Astrocyte (in vitro differentiated cells and primary cell): ENCODE measurements at regions not wholly inside any gene's neighbourhood (a gene's known extent, or its start where the extent isn't known, plus 50 kb on each side); places are given as distances from the start of the nearest gene placed in this dataset.

Experiments used
- DNase-seq: peaks from one replicate; pipeline ENCODE4 v3.0.0-alpha.2; 2010; ENCODE audit warnings: low read depth
- FAIRE-seq: peaks from 2 replicates; lab custom pipeline; 2011; peaks lifted over from hg19 to GRCh38; lab: Jason Lieb, UNC
- H2AFZ ChIP-seq: 2 replicates; pipeline ENCODE4 v1.6.0; 2012; ENCODE audit warnings: low read depth, low read length, inconsistent platforms
- H3K27ac ChIP-seq: 2 replicates; pipeline ENCODE4 v1.5.1; 2011; ENCODE audit warnings: low read depth, low read length, inconsistent platforms
- H3K27me3 ChIP-seq: 2 replicates; pipeline ENCODE4 v1.6.0; 2011; ENCODE audit warnings: low read length, inconsistent platforms; ENCODE audit not compliant: insufficient read depth
- H3K36me3 ChIP-seq: 2 replicates; pipeline ENCODE4 v1.5.1; 2011; ENCODE audit warnings: low read length, inconsistent platforms; ENCODE audit not compliant: insufficient read depth
- H3K4me1 ChIP-seq: 2 replicates; pipeline ENCODE4 v1.5.1; 2011; ENCODE audit warnings: low read length, inconsistent platforms; ENCODE audit not compliant: insufficient read depth
- H3K4me2 ChIP-seq: 2 replicates; pipeline ENCODE4 v1.6.0; 2012; ENCODE audit warnings: low read length, inconsistent platforms
- H3K4me3 ChIP-seq: 2 replicates; pipeline ENCODE4 v1.5.1; 2011; ENCODE audit warnings: low read depth, mild to moderate bottlenecking, low read length, inconsistent platforms; ENCODE audit not compliant: insufficient read depth
- H3K79me2 ChIP-seq: 2 replicates; pipeline ENCODE4 v1.6.0; 2012; ENCODE audit warnings: mild to moderate bottlenecking, low read length, inconsistent platforms; ENCODE audit not compliant: insufficient read depth
- H3K9ac ChIP-seq: 2 replicates; pipeline ENCODE4 v1.6.0; 2012; ENCODE audit warnings: mild to moderate bottlenecking, low read length, inconsistent platforms
- H3K9me3 ChIP-seq: 2 replicates; pipeline ENCODE4 v1.5.1; 2012; ENCODE audit warnings: low read depth, mild to moderate bottlenecking, low read length, inconsistent platforms; ENCODE audit not compliant: insufficient read depth
- H4K20me1 ChIP-seq: 2 replicates; pipeline ENCODE4 v1.6.0; 2012; ENCODE audit warnings: low read length, inconsistent platforms; ENCODE audit not compliant: insufficient read depth
- H3K27ac Mint-ChIP-seq: one replicate; pipeline ENCODE4 v1.8.0; 2021; ENCODE audit warnings: mild to moderate bottlenecking, mixed read lengths; ENCODE audit not compliant: unreplicated experiment
- H3K27me3 Mint-ChIP-seq: one replicate; pipeline ENCODE4 v1.8.0; 2021; ENCODE audit warnings: low read depth, mixed read lengths; ENCODE audit not compliant: unreplicated experiment
- H3K36me3 Mint-ChIP-seq: one replicate; pipeline ENCODE4 v1.8.0; 2021; ENCODE audit warnings: low read depth, mixed read lengths; ENCODE audit not compliant: unreplicated experiment
- H3K4me1 Mint-ChIP-seq: one replicate; pipeline ENCODE4 v1.8.0; 2021; ENCODE audit warnings: low read depth, mixed read lengths; ENCODE audit not compliant: unreplicated experiment
- H3K4me3 Mint-ChIP-seq: one replicate; pipeline ENCODE4 v1.8.0; 2021; ENCODE audit warnings: mild to moderate bottlenecking, moderate library complexity, mixed read lengths; ENCODE audit not compliant: unreplicated experiment
- H3K9me3 Mint-ChIP-seq: one replicate; pipeline ENCODE4 v1.8.0; 2021; ENCODE audit warnings: mild to moderate bottlenecking, mixed read lengths; ENCODE audit not compliant: unreplicated experiment
- CTCF ChIP-seq: IDR thresholded peaks from 2 replicates; pipeline ENCODE4 v1.5.1; 2011; ENCODE audit warnings: low read depth, mild to moderate bottlenecking, inconsistent platforms, low read length, moderate library complexity; ENCODE audit not compliant: insufficient read depth
- EZH2 ChIP-seq: IDR thresholded peaks from 2 replicates; pipeline ENCODE4 v1.6.1; 2012; ENCODE audit warnings: mild to moderate bottlenecking, low read length, inconsistent platforms; ENCODE audit not compliant: insufficient read depth

- no peaks in the 10 kb centered on the region for H3K36me3 Mint-ChIP-seq
- H4K20me1 ChIP-seq, result no peaks in the 10 kb centered on the region
Observed at GRCh38 chr16:61083711-61084110, 952.5 kb downstream of the CDH8 start.

GRCh38 chr16:61074324-61074723 lies 961.9 kb downstream of the CDH8 start:
- Mint-ChIP-seq H3K27me3 (no peaks in the 10 kb centered on the region), H3K4me3 (no peak overlapping the region), H3K27ac (no peak overlapping the region), H3K36me3 (no peaks in the 10 kb centered on the region), H3K9me3 (no peaks in the 10 kb centered on the region), H3K4me1 (no peaks in the 10 kb centered on the region)
- H3K36me3 ChIP-seq, result no peaks in the 10 kb centered on the region
- no peaks in the 10 kb centered on the region for H3K79me2 ChIP-seq
- DNase-seq, result no peak
- H3K9me3 ChIP-seq, result peaks cover 4% of the 10 kb centered on the region
- no peaks in the 10 kb centered on the region for H3K27me3 ChIP-seq
- no peak overlapping the region for H3K9ac ChIP-seq
- H3K4me2 ChIP-seq, result no peak overlapping the region
- H4K20me1 ChIP-seq, result no peaks in the 10 kb centered on the region
- no peak for FAIRE-seq
- H3K4me1 ChIP-seq, result no peaks in the 10 kb centered on the region
- no peak overlapping the region for H3K4me3 ChIP-seq
- H2AFZ ChIP-seq, result no peak overlapping the region
- H3K27ac ChIP-seq, result no peak overlapping the region
- TF ChIP-seq EZH2, result no peak
- TF ChIP-seq CTCF, result no peak

More at GRCh38 chr16:61083711-61084110, 952.5 kb downstream of the CDH8 start:
- H3K9me3 Mint-ChIP-seq, result no peaks in the 10 kb centered on the region
- Histone ChIP-seq H3K27me3 (no peaks in the 10 kb centered on the region), H3K4me3 (no peak overlapping the region), H3K36me3 (no peaks in the 10 kb centered on the region), H3K27ac (no peak overlapping the region), H3K4me2 (no peak overlapping the region), H3K4me1 (no peaks in the 10 kb centered on the region), H3K79me2 (no peaks in the 10 kb centered on the region), H3K9me3 (no peaks in the 10 kb centered on the region), H3K9ac (no peak overlapping the region), H2AFZ (no peak overlapping the region)
- no peak overlapping the region for H3K27ac Mint-ChIP-seq
- TF ChIP-seq EZH2, result no peak
- no peak for TF ChIP-seq CTCF
- DNase-seq, result no peak
- FAIRE-seq, result no peak
- no peaks in the 10 kb centered on the region for H3K4me1 Mint-ChIP-seq
- no peaks in the 10 kb centered on the region for H3K27me3 Mint-ChIP-seq
- no peak overlapping the region for H3K4me3 Mint-ChIP-seq

GRCh38 chr16:61057635-61058034 lies 978.6 kb downstream of the CDH8 start:
- no peak overlapping the region for H2AFZ ChIP-seq
- TF ChIP-seq CTCF (no peak), EZH2 (no peak)
- Mint-ChIP-seq H3K36me3 (no peaks in the 10 kb centered on the region), H3K27me3 (peaks cover 11% of the 10 kb centered on the region), H3K9me3 (no peaks in the 10 kb centered on the region), H3K4me1 (no peaks in the 10 kb centered on the region), H3K4me3 (no peak overlapping the region), H3K27ac (no peak overlapping the region)
- DNase-seq (no peak), FAIRE-seq (no peak)
- no peak overlapping the region for H3K4me2 ChIP-seq
- no peaks in the 10 kb centered on the region for H3K9me3 ChIP-seq
- H3K9ac ChIP-seq, result no peak overlapping the region
- H3K4me3 ChIP-seq, result no peak overlapping the region
- H3K27me3 ChIP-seq, result no peaks in the 10 kb centered on the region
- H3K36me3 ChIP-seq, result no peaks in the 10 kb centered on the region
- no peaks in the 10 kb centered on the region for H4K20me1 ChIP-seq
- H3K4me1 ChIP-seq, result no peaks in the 10 kb centered on the region
- H3K79me2 ChIP-seq, result no peaks in the 10 kb centered on the region
- H3K27ac ChIP-seq, result no peak overlapping the region
